Right lobe of liver (tissue), 6 donors: ENCODE measurements at regions not wholly inside any gene's neighbourhood (a gene's known extent, or its start where the extent isn't known, plus 50 kb on each side); places are given as distances from the start of the nearest gene placed in this dataset.

ENCODE experiments used
- ATAC-seq, 4 donors: fragments of 200-7000 bp; cut with Tn5 transposase; one replicate each; pipeline ENCODE4 v1.9.1; 2020; ENCODE audit warnings: mild to moderate bottlenecking in 4 of 4, moderate library complexity in 4 of 4
- DNase-seq, 3 donors: peaks; one replicate each; pipeline ENCODE4 v3.0.0-alpha.2; 2020
- H3K27ac ChIP-seq, 3 donors: fragments of 200-600 bp; one replicate each; pipeline ENCODE4 v1.8.0; 2022
- H3K27me3 ChIP-seq, 2 donors: fragments of 200-600 bp; one replicate each; pipeline ENCODE4 v1.8.0; 2022
- H3K36me3 ChIP-seq, 4 donors: fragments of 200-600 bp; sonication (generic) in 1 of 4; one replicate each; pipeline versions ENCODE4 v1.5.1 to v1.8.0; 2017 to 2022; ENCODE audit warnings: control low read depth in 1 of 4
- H3K4me1 ChIP-seq, 4 donors: fragments of 200-600 bp; sonication (generic) in 1 of 4; one replicate each; pipeline versions ENCODE4 v1.5.1 to v1.8.0; 2017 to 2022; ENCODE audit warnings: control low read depth in 1 of 4
- H3K4me3 ChIP-seq, 3 donors: fragments of 200-600 bp; one replicate each; pipeline ENCODE4 v1.8.0; 2022
- H3K9me3 ChIP-seq, 4 donors: fragments of 200-600 bp; sonication (generic) in 1 of 4; one replicate each; pipeline versions ENCODE4 v1.5.1 to v1.8.0; 2017 to 2022; ENCODE audit warnings: control low read depth in 1 of 4
- POLR2A ChIP-seq: fragments of 450-650 bp; IDR thresholded peaks from one replicate; pipeline ENCODE4 v1.6.1; 2017; ENCODE audit warnings: antibody characterized with exemption, mild to moderate bottlenecking
- WGBS: methylation state at CpG from one replicate; pipeline ENCODE4 v1.1.6; 2018; ENCODE audit warnings: low coverage, low lambda C conversion rate; ENCODE audit not compliant: insufficient coverage; ENCODE audit errors: missing lambda C conversion rate; 5-methylcytosine and 5-hydroxymethylcytosine counted together
- intact Hi-C, 2 donors: fragments of 100-400 bp; cut with DNase I; formaldehyde crosslinking; loops; one replicate each; pipeline versions ENCODE4 v1.11.2 to v1.14.1; 2022
- TF ChIP-seq, protein P1 (sequence below), 4 donors: fragments of 200-600 bp in 3 of 4; fragments of 450-650 bp in 1 of 4; IDR thresholded peaks; one replicate each; pipeline versions ENCODE4 v1.5.1 to v1.8.0; 2016 to 2022; ENCODE audit warnings: antibody characterized with exemption in 4 of 4, mild to moderate bottlenecking in 2 of 4
- donor health status: DM: no; HTN: yes; CAD: no.
- donor health status: DM: no; HTN: no; CAD: no.
- donor health status: DM: no; HTN: no; CAD: no.
- donor health status: DM: no; HTN: yes; CAD: no.
- donor health status: DM: no; HTN: yes; CAD: no.

- DNase-seq: no peak
- Histone ChIP-seq H3K9me3 (no peaks in the 10 kb centered on the region), H3K36me3 (no peaks in the 10 kb centered on the region), H3K27ac (no peak overlapping the region), H3K4me1 (no peaks in the 10 kb centered on the region), H3K27me3 (no peaks in the 10 kb centered on the region), H3K4me3 (no peak overlapping the region)
- TF ChIP-seq POLR2A: no peak
- TF ChIP-seq, protein P1, sequence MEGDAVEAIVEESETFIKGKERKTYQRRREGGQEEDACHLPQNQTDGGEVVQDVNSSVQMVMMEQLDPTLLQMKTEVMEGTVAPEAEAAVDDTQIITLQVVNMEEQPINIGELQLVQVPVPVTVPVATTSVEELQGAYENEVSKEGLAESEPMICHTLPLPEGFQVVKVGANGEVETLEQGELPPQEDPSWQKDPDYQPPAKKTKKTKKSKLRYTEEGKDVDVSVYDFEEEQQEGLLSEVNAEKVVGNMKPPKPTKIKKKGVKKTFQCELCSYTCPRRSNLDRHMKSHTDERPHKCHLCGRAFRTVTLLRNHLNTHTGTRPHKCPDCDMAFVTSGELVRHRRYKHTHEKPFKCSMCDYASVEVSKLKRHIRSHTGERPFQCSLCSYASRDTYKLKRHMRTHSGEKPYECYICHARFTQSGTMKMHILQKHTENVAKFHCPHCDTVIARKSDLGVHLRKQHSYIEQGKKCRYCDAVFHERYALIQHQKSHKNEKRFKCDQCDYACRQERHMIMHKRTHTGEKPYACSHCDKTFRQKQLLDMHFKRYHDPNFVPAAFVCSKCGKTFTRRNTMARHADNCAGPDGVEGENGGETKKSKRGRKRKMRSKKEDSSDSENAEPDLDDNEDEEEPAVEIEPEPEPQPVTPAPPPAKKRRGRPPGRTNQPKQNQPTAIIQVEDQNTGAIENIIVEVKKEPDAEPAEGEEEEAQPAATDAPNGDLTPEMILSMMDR (IDR thresholded peaks at IDR 0.05): no peak
- ATAC-seq: no peak
- intact Hi-C loops: no loop called here
Measured at GRCh38 chr5:124796495-124796894, 50.1 kb upstream of the ZNF608 start.

- Histone ChIP-seq H3K4me3 (no peak overlapping the region), H3K36me3 (no peaks in the 10 kb centered on the region), H3K27ac (no peak overlapping the region), H3K9me3 (no peaks in the 10 kb centered on the region), H3K4me1 (no peaks in the 10 kb centered on the region), H3K27me3 (no peaks in the 10 kb centered on the region)
- ATAC-seq: no peak
- DNase-seq: no peak
- intact Hi-C loops: no loop called here
- TF ChIP-seq, protein P1 (IDR thresholded peaks at IDR 0.05): no peak
- TF ChIP-seq POLR2A: no peak
- 90% methylated on average over 12 of the region's 12 CpGs for WGBS
Measured at GRCh38 chr5:124797665-124798087, 51.2 kb upstream of the ZNF608 start.

DNA sequence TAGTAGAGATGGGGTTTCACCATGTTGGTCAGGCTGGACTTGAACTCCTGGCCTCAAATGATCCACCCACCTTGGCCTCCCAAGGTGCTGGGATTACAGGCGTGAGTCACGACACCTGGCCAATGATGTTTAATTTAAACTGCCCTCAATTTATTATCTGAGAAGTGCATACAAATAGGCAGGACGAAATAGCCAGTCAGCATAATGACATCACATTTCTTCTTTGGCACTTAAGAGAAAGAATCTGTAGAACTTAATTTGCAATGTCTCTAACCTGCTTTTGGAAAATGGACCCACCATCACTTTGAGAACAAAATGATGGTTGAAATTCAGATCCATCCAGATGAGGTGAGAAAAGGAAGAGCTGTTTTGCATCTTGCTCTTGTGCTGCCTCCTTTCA is 52.5 kb upstream of the ZNF608 start:
- no peak for TF ChIP-seq POLR2A
- TF ChIP-seq, protein P1 (IDR thresholded peaks at IDR 0.05): no peak
- Histone ChIP-seq H3K27ac (no peak overlapping the region), H3K27me3 (no peaks in the 10 kb centered on the region), H3K4me3 (no peak overlapping the region), H3K4me1 (no peaks in the 10 kb centered on the region), H3K9me3 (no peaks in the 10 kb centered on the region), H3K36me3 (no peaks in the 10 kb centered on the region)
- intact Hi-C loops: no loop called here
- no peak for DNase-seq
- 84% methylated on average over 3 of the region's 3 CpGs for WGBS
- no peak for ATAC-seq

- DNase-seq (no peak), ATAC-seq (no peak)
- TF ChIP-seq POLR2A: no peak
- TF ChIP-seq, protein P1 (IDR thresholded peaks at IDR 0.05): no peak
- H3K4me1 ChIP-seq: no peaks in the 10 kb centered on the region
- no peaks in the 10 kb centered on the region for H3K36me3 ChIP-seq
- WGBS: 84% methylated on average over 3 of the region's 3 CpGs
- H3K4me3 ChIP-seq: no peak overlapping the region
- no peaks in the 10 kb centered on the region for H3K27me3 ChIP-seq
- no peak overlapping the region for H3K27ac ChIP-seq
- no peaks in the 10 kb centered on the region for H3K9me3 ChIP-seq
- intact Hi-C loops: no loop called here
Measured at GRCh38 chr5:124801551-124801950, 55.1 kb upstream of the ZNF608 start.

DNA sequence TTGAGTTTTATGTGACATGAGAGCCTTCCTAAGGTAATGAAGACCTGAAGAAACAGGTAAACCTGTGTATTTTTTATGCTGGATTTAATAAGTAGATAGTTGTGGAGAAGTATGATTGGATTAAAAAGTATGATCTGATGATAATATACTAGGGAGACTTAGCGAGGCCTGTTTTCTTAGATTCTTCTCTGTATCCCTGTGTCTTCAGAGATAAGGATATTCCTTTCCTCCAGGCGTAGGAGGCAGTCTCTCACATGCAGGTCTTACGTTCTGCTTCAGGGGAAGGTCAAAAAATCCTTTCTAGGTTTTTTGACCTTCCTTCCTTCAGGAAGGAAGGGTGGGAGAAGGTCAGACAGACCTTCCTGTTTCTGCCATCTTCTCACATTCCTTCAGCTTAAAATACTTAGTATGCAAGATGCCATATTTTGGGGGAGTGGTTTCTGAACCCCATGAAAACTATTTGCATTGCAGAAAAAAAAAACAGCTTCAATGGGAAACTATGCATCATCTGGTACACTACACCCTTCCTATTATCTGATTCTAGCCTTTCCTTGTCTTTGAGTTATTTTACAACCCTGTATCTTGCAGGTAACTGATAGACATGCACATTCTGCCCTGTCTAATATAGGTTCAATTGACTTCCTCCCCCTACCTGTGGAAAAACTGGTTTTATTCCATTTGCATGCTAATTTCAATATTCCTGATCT is 57.3 kb upstream of the ZNF608 start:
- intact Hi-C loops: no loop called here
- H3K4me1 ChIP-seq: no peaks in the 10 kb centered on the region
- 58% methylated on average over 3 of the region's 3 CpGs for WGBS
- H3K27ac ChIP-seq: no peak overlapping the region
- ATAC-seq (no peak), DNase-seq (no peak)
- no peaks in the 10 kb centered on the region for H3K27me3 ChIP-seq
- TF ChIP-seq, protein P1 (IDR thresholded peaks at IDR 0.05): no peak
- TF ChIP-seq POLR2A: no peak
- no peaks in the 10 kb centered on the region for H3K36me3 ChIP-seq
- no peak overlapping the region for H3K4me3 ChIP-seq
- H3K9me3 ChIP-seq: no peaks in the 10 kb centered on the region
